CD14-positive monocyte (primary cell): ENCODE measurements at regions not wholly inside any gene's neighbourhood (a gene's known extent, or its start where the extent isn't known, plus 50 kb on each side); places are given as distances from the start of the nearest gene placed in this dataset.

ENCODE experiments used
- DNase-seq, 3 donors: peaks; one replicate each; pipeline ENCODE4 v3.0.0-alpha.2; 2011 to 2022
- H2AFZ ChIP-seq: 2 replicates; pipeline ENCODE4 v1.6.0; 2012; ENCODE audit warnings: mild to moderate bottlenecking, low read depth, low read length, inconsistent platforms; ENCODE audit not compliant: insufficient read depth, poor library complexity, severe bottlenecking
- H3K27ac ChIP-seq, 2 donors: 1 replicate in 1 of 2; 2 replicates in 1 of 2; pipeline ENCODE4 v1.5.1; 2012 to 2013; ENCODE audit warnings: low read length in 2 of 2, control low read depth in 1 of 2, inconsistent platforms in 1 of 2, low read depth in 1 of 2, mild to moderate bottlenecking in 1 of 2
- H3K27me3 ChIP-seq, 2 donors: one replicate each; pipeline versions ENCODE4 v1.6.0 to v1.6.1; 2011 to 2013; ENCODE audit warnings: low read length in 2 of 2; ENCODE audit not compliant: control insufficient read depth in 2 of 2, insufficient read depth in 2 of 2
- H3K36me3 ChIP-seq, 2 donors: replicated peaks in 1 of 2; 1 replicate in 1 of 2; 2 replicates in 1 of 2; pipeline versions ENCODE4 v1.5.1 to v1.6.1; 2012 to 2013; ENCODE audit warnings: low read length in 2 of 2, control low read depth in 1 of 2, inconsistent platforms in 1 of 2, mild to moderate bottlenecking in 1 of 2; ENCODE audit not compliant: insufficient read depth in 2 of 2, control insufficient read depth in 1 of 2
- H3K4me1 ChIP-seq, 2 donors: 1 replicate in 1 of 2; 2 replicates in 1 of 2; pipeline versions ENCODE4 v1.5.1 to v1.6.1; 2012 to 2013; ENCODE audit warnings: low read length in 2 of 2, control low read depth in 1 of 2, inconsistent platforms in 1 of 2, mild to moderate bottlenecking in 1 of 2, moderate library complexity in 1 of 2; ENCODE audit not compliant: insufficient read depth in 2 of 2, control insufficient read depth in 1 of 2
- H3K4me2 ChIP-seq: replicated peaks from 2 replicates; pipeline ENCODE3; 2012; ENCODE audit warnings: low read length, moderate library complexity, mild to moderate bottlenecking; ENCODE audit not compliant: poor library complexity, severe bottlenecking; ENCODE audit errors: extremely low read depth
- H3K4me3 ChIP-seq, 3 experiments: fragments of 200-600 bp in 1 of 3; sonication (generic) in 1 of 3; replicated peaks in 1 of 3; 1 replicate in 2 of 3; 2 replicates in 1 of 3; pipeline ENCODE4 v1.5.1; 2011 to 2013; ENCODE audit warnings: low read length in 3 of 3, mild to moderate bottlenecking in 3 of 3, control low read depth in 2 of 3, low read depth in 2 of 3, inconsistent platforms in 1 of 3, moderate library complexity in 1 of 3
- H3K79me2 ChIP-seq: 2 replicates; pipeline ENCODE4 v1.6.0; 2012; ENCODE audit warnings: mild to moderate bottlenecking, control low read depth, inconsistent platforms, low read length, moderate library complexity; ENCODE audit not compliant: insufficient read depth
- H3K9ac ChIP-seq: 2 replicates; pipeline ENCODE4 v1.6.0; 2017; ENCODE audit warnings: low read length, mild to moderate bottlenecking; ENCODE audit not compliant: insufficient read depth, poor library complexity, severe bottlenecking
- H3K9me3 ChIP-seq, 2 donors: replicated peaks in 1 of 2; 1 replicate in 1 of 2; 2 replicates in 1 of 2; pipeline versions ENCODE4 v1.5.1 to v1.6.1; 2012 to 2013; ENCODE audit warnings: low read length in 2 of 2, control low read depth in 1 of 2; ENCODE audit not compliant: control insufficient read depth in 1 of 2, insufficient read depth in 1 of 2
- H4K20me1 ChIP-seq: 2 replicates; pipeline ENCODE4 v1.6.0; 2012; ENCODE audit warnings: mild to moderate bottlenecking, low read length, control low read depth, moderate library complexity; ENCODE audit not compliant: insufficient read depth
- H3K27ac Mint-ChIP-seq, 7 donors: one replicate each; pipeline ENCODE4 v1.8.0; 2020; ENCODE audit warnings: mild to moderate bottlenecking in 7 of 7, mixed read lengths in 7 of 7, moderate library complexity in 6 of 7, inconsistent platforms in 2 of 7
- H3K27me3 Mint-ChIP-seq, 3 donors: one replicate each; pipeline ENCODE4 v1.8.0; 2021 to 2022; ENCODE audit warnings: low read depth in 3 of 3, mild to moderate bottlenecking in 3 of 3, mixed read lengths in 3 of 3, moderate library complexity in 3 of 3, inconsistent platforms in 1 of 3
- H3K36me3 Mint-ChIP-seq, 2 donors: one replicate each; pipeline ENCODE4 v1.8.0; 2020; ENCODE audit warnings: mixed read lengths in 2 of 2, inconsistent platforms in 1 of 2, mild to moderate bottlenecking in 1 of 2
- H3K4me1 Mint-ChIP-seq: one replicate; pipeline ENCODE4 v1.8.0; 2020; ENCODE audit warnings: mild to moderate bottlenecking, mixed read lengths
- H3K4me3 Mint-ChIP-seq, 2 donors: one replicate each; pipeline ENCODE4 v1.8.0; 2020; ENCODE audit warnings: mild to moderate bottlenecking in 2 of 2, mixed read lengths in 2 of 2, moderate library complexity in 1 of 2
- H3K9me3 Mint-ChIP-seq, 7 donors: one replicate each; pipeline ENCODE4 v1.8.0; 2020 to 2022; ENCODE audit warnings: mixed read lengths in 7 of 7, mild to moderate bottlenecking in 6 of 7, moderate library complexity in 6 of 7, inconsistent platforms in 2 of 7
- CTCF ChIP-seq: fragments of 200-600 bp; IDR thresholded peaks from one replicate; pipeline ENCODE4 v1.8.0; 2022; ENCODE audit warnings: antibody characterized with exemption, mild to moderate bottlenecking
- WGBS: methylation state at CpG from one replicate; pipeline ENCODE4 v1.1.5; 2013; ENCODE audit warnings: missing lambda C conversion rate; ENCODE audit not compliant: insufficient coverage; 5-methylcytosine and 5-hydroxymethylcytosine counted together
- intact Hi-C, 2 donors: fragments of 100-400 bp; cut with micrococcal nuclease; formaldehyde crosslinking; loops; one replicate each; pipeline versions ENCODE4 v1.15.0 to v1.15.1; 2023

GRCh38 chr16:79994418-79994817 is 393.9 kb upstream of the MAF start:
- DNase-seq: no peak
- Histone ChIP-seq H3K36me3 (no peaks in the 10 kb centered on the region), H3K4me3 (no peak overlapping the region), H3K4me1 (no peaks in the 10 kb centered on the region), H3K4me2 (no peak overlapping the region), H2AFZ (no peak overlapping the region), H3K9me3 (no peaks in the 10 kb centered on the region), H4K20me1 (no peaks in the 10 kb centered on the region), H3K27me3 (no peaks in the 10 kb centered on the region), H3K79me2 (no peaks in the 10 kb centered on the region), H3K9ac (no peak overlapping the region), H3K27ac (no peak overlapping the region)
- H3K36me3 Mint-ChIP-seq: no peaks in the 10 kb centered on the region
- intact Hi-C loops: no loop called here
- no peak overlapping the region for H3K4me3 Mint-ChIP-seq
- peaks cover 0 to 2% (median 0%) of the 10 kb centered on the region in 3 donors for H3K27me3 Mint-ChIP-seq
- H3K4me1 Mint-ChIP-seq: no peaks in the 10 kb centered on the region
- peaks cover 0 to 2% (median 0%) of the 10 kb centered on the region in 7 donors for H3K9me3 Mint-ChIP-seq
- no peak for TF ChIP-seq CTCF
- WGBS: 60% methylated on average over 3 of the region's 5 CpGs
- no peak overlapping the region for H3K27ac Mint-ChIP-seq

GRCh38 chr16:79993629-79994209 is 393.2 kb upstream of the MAF start:
- no peaks in the 10 kb centered on the region for H3K36me3 ChIP-seq
- no peak for DNase-seq
- Mint-ChIP-seq H3K4me3 (no peak overlapping the region), H3K27me3 (peaks cover 0 to 2% (median 0%) of the 10 kb centered on the region in 3 donors), H3K36me3 (no peaks in the 10 kb centered on the region), H3K27ac (no peak overlapping the region), H3K9me3 (peaks cover 0 to 2% (median 0%) of the 10 kb centered on the region in 7 donors), H3K4me1 (no peaks in the 10 kb centered on the region)
- H3K27ac ChIP-seq: no peak overlapping the region
- intact Hi-C loops: no loop called here
- WGBS: 91% methylated on average over 5 of the region's 5 CpGs
- H3K79me2 ChIP-seq: no peaks in the 10 kb centered on the region
- no peak overlapping the region for H3K4me3 ChIP-seq
- TF ChIP-seq CTCF: no peak
- no peaks in the 10 kb centered on the region for H3K27me3 ChIP-seq
- H3K9ac ChIP-seq: no peak overlapping the region
- no peaks in the 10 kb centered on the region for H3K4me1 ChIP-seq
- no peak overlapping the region for H3K4me2 ChIP-seq
- no peaks in the 10 kb centered on the region for H4K20me1 ChIP-seq
- H3K9me3 ChIP-seq: no peaks in the 10 kb centered on the region
- no peak overlapping the region for H2AFZ ChIP-seq
